Vagina (tissue), 2 donors: ENCODE measurements at regions not wholly inside any gene's neighbourhood (a gene's known extent, or its start where the extent isn't known, plus 50 kb on each side); places are given as distances from the start of the nearest gene placed in this dataset.

Experiments
- CTCF ChIP-seq, 3 experiments: fragments of 450-650 bp in 2 of 3; fragments of 200-600 bp in 1 of 3; sonication (generic) in 1 of 3; IDR thresholded peaks; one replicate each; pipeline ENCODE4 v1.5.1; 2017 to 2019; ENCODE audit warnings: antibody characterized with exemption in 3 of 3, mild to moderate bottlenecking in 2 of 3, moderate library complexity in 2 of 3
- POLR2AphosphoS5 ChIP-seq, 2 donors: sonication (generic); formaldehyde crosslinking; IDR thresholded peaks; one replicate each; pipeline ENCODE4 v1.9.0; 2017; ENCODE audit warnings: antibody characterized with exemption in 2 of 2, mild to moderate bottlenecking in 2 of 2, low read depth in 1 of 2; ENCODE audit not compliant: insufficient read depth in 1 of 2

GRCh38 chr7:42792841-42793240 is 119.0 kb downstream of the C7orf25 start:
- TF ChIP-seq CTCF (IDR thresholded peaks at IDR 0.05) (no peak), POLR2AphosphoS5 (IDR thresholded peaks at IDR 0.05; ENCODE audit: insufficient read depth in 1 of 2, low read depth in 1 of 2) (no peak)
